22Rv1 (cell line): ENCODE measurements at regions not wholly inside any gene's neighbourhood (a gene's known extent, or its start where the extent isn't known, plus 50 kb on each side); places are given as distances from the start of the nearest gene placed in this dataset.

Experiments used
- H3K27ac ChIP-seq: fragments of 450-650 bp; 2 replicates; pipeline ENCODE4 v1.5.1; 2017
- ZFX ChIP-seq: fragments of 450-650 bp; IDR thresholded peaks from 2 replicates; pipeline ENCODE4 v1.6.1; 2017; ENCODE audit warnings: antibody characterized with exemption, borderline replicate concordance
- TF ChIP-seq, protein P1 (sequence below): fragments of 450-650 bp; IDR thresholded peaks from 2 replicates; pipeline ENCODE4 v1.5.1; 2017; ENCODE audit warnings: mild to moderate bottlenecking

DNA sequence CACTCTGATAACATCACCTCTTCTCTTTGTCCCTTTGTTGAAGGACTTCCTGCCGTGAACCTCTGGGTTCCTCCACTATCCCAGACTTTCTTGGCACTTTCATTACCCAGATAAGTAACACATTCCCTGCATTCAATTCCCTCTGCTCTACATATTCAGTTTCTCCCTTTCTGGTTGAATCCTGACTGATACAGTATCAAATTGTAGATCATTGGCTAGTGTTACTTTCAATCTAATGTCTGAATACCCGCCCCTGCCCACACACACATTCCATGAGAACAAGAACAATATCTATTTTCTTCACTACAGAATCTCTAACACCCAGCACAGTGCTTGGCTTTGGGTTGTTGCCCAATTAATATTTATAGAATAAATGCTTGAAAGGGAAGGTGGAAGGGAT, 163.5 kb downstream of the ABHD5 start:
- no peak for TF ChIP-seq ZFX
- TF ChIP-seq, protein P1, sequence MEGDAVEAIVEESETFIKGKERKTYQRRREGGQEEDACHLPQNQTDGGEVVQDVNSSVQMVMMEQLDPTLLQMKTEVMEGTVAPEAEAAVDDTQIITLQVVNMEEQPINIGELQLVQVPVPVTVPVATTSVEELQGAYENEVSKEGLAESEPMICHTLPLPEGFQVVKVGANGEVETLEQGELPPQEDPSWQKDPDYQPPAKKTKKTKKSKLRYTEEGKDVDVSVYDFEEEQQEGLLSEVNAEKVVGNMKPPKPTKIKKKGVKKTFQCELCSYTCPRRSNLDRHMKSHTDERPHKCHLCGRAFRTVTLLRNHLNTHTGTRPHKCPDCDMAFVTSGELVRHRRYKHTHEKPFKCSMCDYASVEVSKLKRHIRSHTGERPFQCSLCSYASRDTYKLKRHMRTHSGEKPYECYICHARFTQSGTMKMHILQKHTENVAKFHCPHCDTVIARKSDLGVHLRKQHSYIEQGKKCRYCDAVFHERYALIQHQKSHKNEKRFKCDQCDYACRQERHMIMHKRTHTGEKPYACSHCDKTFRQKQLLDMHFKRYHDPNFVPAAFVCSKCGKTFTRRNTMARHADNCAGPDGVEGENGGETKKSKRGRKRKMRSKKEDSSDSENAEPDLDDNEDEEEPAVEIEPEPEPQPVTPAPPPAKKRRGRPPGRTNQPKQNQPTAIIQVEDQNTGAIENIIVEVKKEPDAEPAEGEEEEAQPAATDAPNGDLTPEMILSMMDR = no peak
- no peak overlapping the region for H3K27ac ChIP-seq

DNA sequence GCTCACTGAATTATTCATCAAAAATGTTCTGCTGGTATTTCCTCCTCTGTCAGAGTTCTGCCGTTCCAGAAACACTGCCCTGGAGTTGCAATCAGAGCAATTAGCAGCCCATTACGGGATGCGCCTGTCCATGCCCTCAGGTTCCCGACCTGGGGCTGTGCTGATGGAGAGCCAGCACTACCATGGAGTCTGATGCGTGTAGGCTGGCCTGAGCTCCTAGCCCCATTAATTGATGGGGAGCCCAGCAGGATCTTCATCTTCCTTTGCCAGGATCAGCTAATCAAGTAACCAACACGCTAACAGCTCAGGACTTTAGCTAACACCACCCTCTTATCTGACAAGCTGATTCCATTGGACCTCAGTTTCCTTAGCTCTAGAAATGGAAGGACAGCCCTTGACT, 164.2 kb downstream of the ABHD5 start:
- TF ChIP-seq, protein P1 = no peak
- TF ChIP-seq ZFX = no peak

DNA sequence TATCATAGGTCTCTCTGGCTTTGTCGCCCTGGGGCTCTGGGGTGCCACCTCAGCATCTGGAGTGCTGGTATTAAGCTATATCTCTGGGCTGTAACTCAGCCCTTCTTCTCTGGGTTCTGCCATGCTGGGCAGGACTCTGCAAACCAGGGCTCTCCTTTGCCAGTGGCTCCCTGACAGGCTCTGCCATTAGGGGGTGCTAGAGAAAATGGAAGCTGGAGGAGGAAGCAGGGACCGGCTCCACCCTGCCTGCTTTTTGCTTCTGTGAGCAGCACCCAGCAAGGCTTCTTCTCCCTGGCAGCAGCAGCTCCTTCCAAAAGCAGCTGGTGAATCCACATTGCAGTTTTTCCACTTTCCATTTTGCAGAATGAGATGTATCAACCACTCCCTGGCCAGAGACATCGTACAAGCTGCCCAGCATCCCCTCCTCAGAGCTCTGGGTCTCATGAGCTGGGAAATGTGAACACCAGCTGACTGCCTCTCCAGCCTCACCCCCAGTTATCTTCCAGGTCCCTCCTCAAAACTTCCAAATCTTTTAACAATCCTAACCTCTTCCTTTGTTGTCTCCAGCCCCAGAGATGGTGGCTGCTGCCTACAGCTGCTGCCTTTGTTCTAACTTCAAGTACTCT, 165.0 kb downstream of the ABHD5 start:
- H3K27ac ChIP-seq = no peak overlapping the region
- TF ChIP-seq ZFX = no peak
- TF ChIP-seq, protein P1 = peak; percentile 65

More for the DNA sequence above, 164.2 kb downstream of the ABHD5 start:
- H3K27ac ChIP-seq = no peak overlapping the region

DNA sequence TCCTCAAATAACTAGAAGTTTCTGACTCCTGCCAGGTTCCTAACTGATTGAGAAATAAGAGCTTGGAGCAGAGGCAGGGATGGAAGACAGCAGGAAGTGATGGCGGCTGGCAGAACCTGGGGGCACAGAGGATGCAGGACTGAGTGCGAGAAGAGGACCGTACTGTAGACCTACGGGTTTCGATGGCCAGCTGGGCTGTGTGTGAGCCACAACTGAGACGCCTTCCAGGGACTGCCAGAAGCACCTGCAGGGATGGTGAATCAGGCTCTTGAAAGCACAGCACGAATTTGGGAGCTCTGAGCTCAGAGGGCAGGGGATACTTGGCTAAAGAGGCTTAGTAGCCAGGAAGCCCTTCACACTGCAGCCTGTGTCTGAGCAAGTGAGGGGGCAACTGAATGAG, 165.6 kb downstream of the ABHD5 start:
- no peak overlapping the region for H3K27ac ChIP-seq
- no peak for TF ChIP-seq ZFX
- TF ChIP-seq, protein P1 = no peak

DNA sequence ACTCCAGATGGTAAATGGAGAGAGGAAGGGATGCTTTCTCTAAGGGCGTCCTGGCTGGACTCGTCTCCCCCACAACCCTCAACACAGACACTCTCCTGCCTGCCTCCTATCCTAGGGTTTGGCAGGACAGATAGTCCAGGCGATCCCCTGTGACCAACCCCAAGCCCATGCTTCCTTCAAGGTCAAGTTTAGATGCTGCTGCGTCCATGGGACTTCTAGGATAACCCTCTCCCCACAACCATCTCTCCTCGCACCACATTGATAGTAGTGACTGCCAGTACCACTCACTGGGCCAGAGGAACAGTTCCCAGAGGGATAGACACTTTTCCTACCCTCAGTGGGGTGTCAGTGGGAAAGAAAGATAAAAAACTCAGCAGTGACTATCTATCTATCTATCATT, 166.0 kb downstream of the ABHD5 start:
- TF ChIP-seq ZFX = no peak
- TF ChIP-seq, protein P1 = no peak
- H3K27ac ChIP-seq = no peak overlapping the region

DNA sequence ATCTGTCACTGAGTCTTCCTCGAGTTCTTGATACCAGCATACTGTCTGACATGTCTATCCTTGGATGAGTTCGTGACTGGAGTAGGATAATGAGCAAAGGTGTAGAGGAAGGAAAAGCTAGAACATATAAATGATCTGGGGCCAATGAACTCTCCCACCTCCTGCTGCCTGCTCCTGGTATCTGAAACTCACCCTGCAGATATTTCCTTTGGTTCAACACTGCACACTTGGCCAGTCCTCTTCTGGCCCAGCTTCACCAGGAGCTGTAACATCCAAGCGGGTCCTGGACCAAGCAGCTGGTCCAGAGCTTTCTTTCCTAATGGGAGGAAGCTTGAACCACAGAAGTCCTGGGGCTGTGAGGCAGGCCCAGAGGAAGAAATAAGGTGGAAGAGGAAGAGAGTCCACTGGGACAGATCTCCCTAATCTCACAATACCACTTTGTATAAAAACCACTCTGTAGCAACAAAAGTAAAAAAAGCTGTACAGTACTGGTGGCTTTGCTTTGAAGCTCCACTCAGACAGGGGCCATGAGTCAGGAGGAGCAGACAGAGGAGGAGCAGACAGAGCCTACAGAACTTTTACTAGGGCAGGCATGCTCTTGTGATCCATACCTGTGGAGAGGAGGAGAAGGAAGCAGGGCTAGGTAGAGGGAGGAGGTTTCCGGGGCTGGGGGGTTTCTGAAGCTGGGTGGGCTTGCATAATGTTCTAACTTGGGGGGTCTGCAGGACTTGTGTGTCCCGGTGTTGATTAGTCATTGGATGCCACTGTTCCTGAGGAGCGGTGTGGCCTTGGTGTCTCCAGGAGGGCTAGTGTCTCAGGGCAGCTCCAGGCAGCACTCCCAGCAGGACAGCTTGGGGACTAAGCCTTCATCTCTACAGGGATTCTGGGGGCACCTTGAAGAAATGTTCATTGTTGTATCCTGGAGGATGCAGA, 166.9 kb downstream of the ABHD5 start:
- no peak overlapping the region for H3K27ac ChIP-seq
- no peak for TF ChIP-seq ZFX
- TF ChIP-seq, protein P1 = no peak

DNA sequence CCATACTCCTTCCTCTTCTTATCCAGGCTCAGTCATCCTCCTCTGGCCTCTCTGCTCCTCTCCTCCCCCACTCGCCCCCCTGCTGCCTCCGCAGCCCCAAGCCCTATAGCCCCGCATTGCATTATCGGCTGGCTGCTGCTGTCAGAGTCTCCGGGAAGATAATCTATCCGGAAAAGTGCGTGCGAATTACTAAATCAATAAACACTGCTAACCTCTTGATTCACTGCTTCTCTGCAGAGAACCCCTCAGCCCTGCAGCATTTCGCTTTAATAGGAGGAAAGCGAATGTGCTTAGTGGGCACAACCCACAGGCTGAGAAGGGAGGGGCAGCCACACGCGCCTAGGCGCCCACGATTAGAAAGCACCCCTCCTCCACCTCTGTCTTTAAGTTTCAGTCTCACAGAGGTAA, 167.6 kb downstream of the ABHD5 start:
- no peak overlapping the region for H3K27ac ChIP-seq
- TF ChIP-seq ZFX = no peak
- TF ChIP-seq, protein P1 = no peak
